GM23338 (cell line): ENCODE measurements at regions not wholly inside any gene's neighbourhood (a gene's known extent, or its start where the extent isn't known, plus 50 kb on each side); places are given as distances from the start of the nearest gene placed in this dataset.

Experiments used
- ATAC-seq: fragments of 200-7000 bp; cut with Tn5 transposase; 3 replicates; pipeline ENCODE4 v1.9.1; 2020
- DNase-seq: peaks from one replicate; pipeline ENCODE4 v3.0.0-alpha.2; 2015; ENCODE audit warnings: low spot score
- H2AFZ ChIP-seq: fragments of 200-600 bp; sonication (generic); 2 replicates; pipeline ENCODE4 v1.8.0; 2016; ENCODE audit warnings: antibody characterized with exemption, mild to moderate bottlenecking, moderate library complexity
- H3F3A ChIP-seq: fragments of 200-600 bp; sonication (generic); replicated peaks from 2 replicates; pipeline ENCODE4 v1.8.0; 2017; ENCODE audit warnings: antibody characterized with exemption, mixed run types, low read depth
- H3K27ac ChIP-seq: fragments of 200-600 bp; sonication (generic); 2 replicates; pipeline ENCODE4 v1.6.1; 2016; ENCODE audit warnings: low read depth
- H3K27me3 ChIP-seq: fragments of 200-600 bp; sonication (generic); 2 replicates; pipeline ENCODE4 v1.8.0; 2016; ENCODE audit warnings: mild to moderate bottlenecking, mixed run types, moderate library complexity; ENCODE audit not compliant: insufficient read depth
- H3K36me3 ChIP-seq: fragments of 200-600 bp; sonication (generic); 2 replicates; pipeline ENCODE4 v1.8.0; 2016; ENCODE audit warnings: mild to moderate bottlenecking; ENCODE audit not compliant: insufficient read depth
- H3K4me1 ChIP-seq: fragments of 200-600 bp; sonication (generic); 2 replicates; pipeline ENCODE4 v1.8.0; 2016; ENCODE audit warnings: mild to moderate bottlenecking, moderate library complexity; ENCODE audit not compliant: insufficient read depth
- H3K4me2 ChIP-seq: fragments of 200-600 bp; sonication (generic); 2 replicates; pipeline ENCODE4 v1.7.1; 2017; ENCODE audit warnings: mixed run types
- H3K4me3 ChIP-seq: fragments of 200-600 bp; sonication (generic); 2 replicates; pipeline ENCODE4 v1.6.1; 2016; ENCODE audit warnings: mixed run types
- H3K79me2 ChIP-seq: fragments of 200-600 bp; sonication (generic); replicated peaks from 2 replicates; pipeline ENCODE4 v1.8.0; 2017; ENCODE audit warnings: mild to moderate bottlenecking; ENCODE audit not compliant: insufficient read depth
- H3K9me2 ChIP-seq: fragments of 200-600 bp; sonication (generic); 2 replicates; pipeline ENCODE4 v1.8.0; 2017; ENCODE audit not compliant: insufficient read depth
- H4K20me1 ChIP-seq: fragments of 200-600 bp; sonication (generic); replicated peaks from 2 replicates; pipeline ENCODE4 v1.8.0; 2017; ENCODE audit warnings: mild to moderate bottlenecking; ENCODE audit not compliant: insufficient read depth
- H3K27ac Mint-ChIP-seq: 2 replicates; pipeline ENCODE4 v1.8.0; 2020; ENCODE audit warnings: inconsistent platforms, mild to moderate bottlenecking, moderate library complexity, mixed read lengths
- H3K27me3 Mint-ChIP-seq: 3 replicates; pipeline ENCODE4 v1.8.0; 2022; ENCODE audit warnings: low read depth, mild to moderate bottlenecking, moderate library complexity, mixed read lengths, inconsistent platforms; ENCODE audit not compliant: insufficient read depth, poor library complexity
- H3K36me3 Mint-ChIP-seq: 3 replicates; pipeline ENCODE4 v1.8.0; 2021; ENCODE audit warnings: low read depth, mild to moderate bottlenecking, inconsistent platforms, moderate library complexity, mixed read lengths
- H3K4me1 Mint-ChIP-seq: 3 replicates; pipeline ENCODE4 v1.8.0; 2020; ENCODE audit warnings: mild to moderate bottlenecking, inconsistent platforms, mixed read lengths
- H3K4me3 Mint-ChIP-seq: 3 replicates; pipeline ENCODE4 v1.8.0; 2021; ENCODE audit warnings: moderate library complexity, mild to moderate bottlenecking, inconsistent platforms, mixed read lengths
- H3K9me3 Mint-ChIP-seq: 3 replicates; pipeline ENCODE4 v1.8.0; 2020; ENCODE audit warnings: moderate library complexity, mild to moderate bottlenecking, inconsistent platforms, mixed read lengths
- CREB1 ChIP-seq: fragments of 250-450 bp; sonication (Bioruptor Pico); IDR thresholded peaks from 2 replicates; pipeline ENCODE4 v1.5.0; 2020; ENCODE audit warnings: low read depth, mild to moderate bottlenecking, moderate library complexity
- CTCF ChIP-seq, 2 experiments: fragments of 200-600 bp in 1 of 2; sonication (generic) in 1 of 2; conservative IDR thresholded peaks; 2 replicates each; pipeline versions ENCODE4 v1.5.1 to v1.6.1; 2016 to 2017; ENCODE audit warnings: antibody characterized with exemption in 2 of 2, low read depth in 2 of 2, mild to moderate bottlenecking in 2 of 2, moderate library complexity in 1 of 2
- ETS1 ChIP-seq: IDR thresholded peaks from 2 replicates; pipeline ENCODE4 v1.6.1; 2016; ENCODE audit warnings: antibody characterized with exemption
- JUNB ChIP-seq: IDR thresholded peaks from one replicate; pipeline ENCODE4 v1.6.1; 2016; ENCODE audit warnings: antibody characterized with exemption; ENCODE audit not compliant: unreplicated experiment
- NANOG ChIP-seq: IDR thresholded peaks from 2 replicates; pipeline ENCODE4 v1.6.1; 2016; ENCODE audit warnings: antibody characterized with exemption, borderline replicate concordance
- REST ChIP-seq: IDR thresholded peaks from one replicate; pipeline ENCODE4 v1.6.1; 2018; ENCODE audit warnings: antibody characterized with exemption; ENCODE audit not compliant: unreplicated experiment
- STAT1 ChIP-seq: IDR thresholded peaks from one replicate; pipeline ENCODE4 v1.6.1; 2016; ENCODE audit warnings: antibody characterized with exemption; ENCODE audit not compliant: unreplicated experiment

GRCh38 chr4:141851246-141851891 is 215.0 kb downstream of the IL15 start (continued):
- no peak for TF ChIP-seq CTCF (conservative IDR thresholded peaks at IDR 0.05; ENCODE audit: low read depth in 2 of 2)
- no peak for TF ChIP-seq JUNB
- TF ChIP-seq ETS1 = no peak
- no peak for TF ChIP-seq CREB1

- Histone ChIP-seq H3K4me2 (no peak overlapping the region), H3K27ac (no peak overlapping the region), H3F3A (no peaks in the 10 kb centered on the region), H3K27me3 (no peaks in the 10 kb centered on the region), H3K4me1 (no peaks in the 10 kb centered on the region), H2AFZ (no peak overlapping the region), H4K20me1 (no peaks in the 10 kb centered on the region), H3K79me2 (no peaks in the 10 kb centered on the region), H3K9me2 (no peaks in the 10 kb centered on the region), H3K4me3 (no peak overlapping the region), H3K36me3 (peaks cover 12% of the 10 kb centered on the region; the same call in 1 of the 2 replicates)
- TF ChIP-seq CREB1 (no peak), REST (no peak), STAT1 (no peak), ETS1 (no peak), NANOG (no peak)
- no peaks in the 10 kb centered on the region for H3K27me3 Mint-ChIP-seq
- no peak overlapping the region for H3K4me3 Mint-ChIP-seq
- H3K4me1 Mint-ChIP-seq = peaks cover 4% of the 10 kb centered on the region; the same call in 1 of the 3 replicates
- peaks cover 14% of the 10 kb centered on the region for H3K36me3 Mint-ChIP-seq
- H3K9me3 Mint-ChIP-seq = peaks cover 19% of the 10 kb centered on the region
- DNase-seq = no peak
- no peak overlapping the region for H3K27ac Mint-ChIP-seq
- ATAC-seq = no peak
Measured at GRCh38 chr4:141853091-141853764, 216.8 kb downstream of the IL15 start.
